ENCODE measurements at regions not wholly inside any gene's neighbourhood (a gene's known extent, or its start where the extent isn't known, plus 50 kb on each side); places are given as distances from the start of the nearest gene placed in this dataset.

DNA sequence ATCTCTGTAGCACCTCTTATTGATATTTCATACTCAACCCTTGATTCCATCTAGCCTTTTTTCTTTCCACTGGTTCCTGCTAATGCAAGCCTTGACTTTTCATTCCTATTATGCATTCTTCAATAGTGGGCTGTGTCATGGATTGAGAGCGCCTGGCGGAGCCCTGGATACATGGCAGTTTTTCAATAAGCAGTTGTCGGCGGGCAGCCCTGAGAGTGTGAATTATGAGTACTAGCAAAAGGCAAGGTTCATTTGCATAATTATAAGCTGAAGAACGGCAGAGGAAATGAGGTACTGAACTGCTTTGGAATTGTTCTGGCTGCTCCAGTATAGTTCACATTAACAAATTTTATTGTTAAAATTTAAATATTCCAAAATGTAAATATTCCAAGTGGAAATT, 339.7 kb upstream of the VCX start:
- H3K4me3 ChIP-seq (ENCODE audit: control insufficient read depth in 2 of 3, extremely low read depth in 1 of 3, insufficient read depth in 2 of 3, low read depth in 1 of 3, low read length in 3 of 3) = no peak overlapping the region
- H3K27me3 ChIP-seq (ENCODE audit: control insufficient read depth, extremely low read depth, insufficient read depth, low read length) = no peaks in the 10 kb centered on the region
- no peaks in the 10 kb centered on the region for H3K4me1 ChIP-seq (ENCODE audit: control insufficient read depth, extremely low read depth, insufficient read depth, low read length)
- DNase-seq (ENCODE audit: low read depth, low spot score) (no peak), FAIRE-seq (no peak)
- no peak overlapping the region for H3K27ac ChIP-seq (ENCODE audit: control insufficient read depth, insufficient read depth, low read length)
- no peaks in the 10 kb centered on the region for H4K20me1 ChIP-seq (ENCODE audit: control insufficient read depth, extremely low read depth, insufficient read depth, low read length)
- H3K9me1 ChIP-seq (ENCODE audit: control insufficient read depth, extremely low read depth, insufficient read depth, low read length) = no peaks in the 10 kb centered on the region
- no peak overlapping the region for H2AFZ ChIP-seq (ENCODE audit: control insufficient read depth, low read length)
- H3K36me3 ChIP-seq (ENCODE audit: control insufficient read depth in 2 of 2, extremely low read depth in 1 of 2, insufficient read depth in 2 of 2, low read length in 2 of 2) = no peaks in the 10 kb centered on the region
- TF ChIP-seq, protein P1, sequence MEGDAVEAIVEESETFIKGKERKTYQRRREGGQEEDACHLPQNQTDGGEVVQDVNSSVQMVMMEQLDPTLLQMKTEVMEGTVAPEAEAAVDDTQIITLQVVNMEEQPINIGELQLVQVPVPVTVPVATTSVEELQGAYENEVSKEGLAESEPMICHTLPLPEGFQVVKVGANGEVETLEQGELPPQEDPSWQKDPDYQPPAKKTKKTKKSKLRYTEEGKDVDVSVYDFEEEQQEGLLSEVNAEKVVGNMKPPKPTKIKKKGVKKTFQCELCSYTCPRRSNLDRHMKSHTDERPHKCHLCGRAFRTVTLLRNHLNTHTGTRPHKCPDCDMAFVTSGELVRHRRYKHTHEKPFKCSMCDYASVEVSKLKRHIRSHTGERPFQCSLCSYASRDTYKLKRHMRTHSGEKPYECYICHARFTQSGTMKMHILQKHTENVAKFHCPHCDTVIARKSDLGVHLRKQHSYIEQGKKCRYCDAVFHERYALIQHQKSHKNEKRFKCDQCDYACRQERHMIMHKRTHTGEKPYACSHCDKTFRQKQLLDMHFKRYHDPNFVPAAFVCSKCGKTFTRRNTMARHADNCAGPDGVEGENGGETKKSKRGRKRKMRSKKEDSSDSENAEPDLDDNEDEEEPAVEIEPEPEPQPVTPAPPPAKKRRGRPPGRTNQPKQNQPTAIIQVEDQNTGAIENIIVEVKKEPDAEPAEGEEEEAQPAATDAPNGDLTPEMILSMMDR (optimal IDR thresholded peaks at IDR 0.05 in 1 of 3, IDR thresholded peaks at IDR 0.05 in 1 of 3, conservative IDR thresholded peaks at IDR 0.05 in 1 of 3; ENCODE audit: extremely low read depth in 1 of 3, insufficient read depth in 2 of 3, low read length in 3 of 3) = no peak
- no peak for TF ChIP-seq EZH2 (IDR thresholded peaks at IDR 0.05; ENCODE audit: low read length)
- no peaks in the 10 kb centered on the region for H3K79me2 ChIP-seq (ENCODE audit: control insufficient read depth, insufficient read depth, low read length)
- H3K9me3 ChIP-seq (ENCODE audit: control insufficient read depth, low read depth, low read length) = no peaks in the 10 kb centered on the region
- dilution Hi-C loops (cut with MboI; ENCODE audit: extremely low pct_ligation_motif_present, low sequenced_read_pairs) = no loop called here
- H3K4me2 ChIP-seq (ENCODE audit: control insufficient read depth, extremely low read depth, insufficient read depth, low read depth, low read length) = no peak overlapping the region
- no peak overlapping the region for H3K9ac ChIP-seq (ENCODE audit: control insufficient read depth, extremely low read depth, insufficient read depth, low read length)

DNA sequence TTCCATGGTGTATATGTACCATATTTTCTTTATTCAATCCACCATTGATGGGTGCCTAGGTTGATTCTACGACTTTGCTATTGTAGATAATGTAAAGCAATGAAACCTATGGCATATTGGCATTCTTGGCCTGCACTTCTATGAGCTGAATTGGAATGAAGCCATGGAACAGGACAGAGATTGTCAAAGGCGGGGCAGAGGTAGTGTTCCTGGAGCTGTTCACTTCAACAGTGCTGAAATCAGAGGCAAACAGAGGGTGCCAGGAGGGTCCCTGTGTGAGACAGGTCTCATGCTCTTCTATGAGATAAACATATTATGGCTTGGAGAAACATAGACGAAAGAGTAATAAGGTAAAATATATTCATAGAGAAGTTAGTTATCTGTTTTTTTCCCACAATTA, 342.6 kb upstream of the VCX start:
- Histone ChIP-seq H2AFZ (ENCODE audit: control insufficient read depth, low read length) (no peak overlapping the region), H3K27ac (ENCODE audit: control insufficient read depth, insufficient read depth, low read length) (no peak overlapping the region), H3K36me3 (ENCODE audit: control insufficient read depth in 2 of 2, extremely low read depth in 1 of 2, insufficient read depth in 2 of 2, low read length in 2 of 2) (no peaks in the 10 kb centered on the region), H3K27me3 (ENCODE audit: control insufficient read depth, extremely low read depth, insufficient read depth, low read length) (no peaks in the 10 kb centered on the region), H3K79me2 (ENCODE audit: control insufficient read depth, insufficient read depth, low read length) (no peaks in the 10 kb centered on the region), H3K9ac (ENCODE audit: control insufficient read depth, extremely low read depth, insufficient read depth, low read length) (no peak overlapping the region), H3K9me3 (ENCODE audit: control insufficient read depth, low read depth, low read length) (no peaks in the 10 kb centered on the region), H3K4me1 (ENCODE audit: control insufficient read depth, extremely low read depth, insufficient read depth, low read length) (no peaks in the 10 kb centered on the region), H3K9me1 (ENCODE audit: control insufficient read depth, extremely low read depth, insufficient read depth, low read length) (no peaks in the 10 kb centered on the region), H3K4me2 (ENCODE audit: control insufficient read depth, extremely low read depth, insufficient read depth, low read depth, low read length) (no peak overlapping the region), H3K4me3 (ENCODE audit: control insufficient read depth in 2 of 3, extremely low read depth in 1 of 3, insufficient read depth in 2 of 3, low read depth in 1 of 3, low read length in 3 of 3) (no peak overlapping the region), H4K20me1 (ENCODE audit: control insufficient read depth, extremely low read depth, insufficient read depth, low read length) (no peaks in the 10 kb centered on the region)
- DNase-seq (ENCODE audit: low read depth, low spot score) (no peak), FAIRE-seq (no peak)
- TF ChIP-seq, protein P1 (optimal IDR thresholded peaks at IDR 0.05 in 1 of 3, IDR thresholded peaks at IDR 0.05 in 1 of 3, conservative IDR thresholded peaks at IDR 0.05 in 1 of 3; ENCODE audit: extremely low read depth in 1 of 3, insufficient read depth in 2 of 3, low read length in 3 of 3) = no peak
- TF ChIP-seq EZH2 (IDR thresholded peaks at IDR 0.05; ENCODE audit: low read length) = no peak
- dilution Hi-C loops (cut with MboI; ENCODE audit: extremely low pct_ligation_motif_present, low sequenced_read_pairs) = no loop called here

Data from keratinocyte (primary cell).